Lower leg skin (tissue), 3 donors: ENCODE measurements at regions not wholly inside any gene's neighbourhood (a gene's known extent, or its start where the extent isn't known, plus 50 kb on each side); places are given as distances from the start of the nearest gene placed in this dataset.

Experiments
- POLR2A ChIP-seq, 2 donors: fragments of 450-650 bp; IDR thresholded peaks; one replicate each; pipeline ENCODE4 v1.6.1; 2016 to 2017; ENCODE audit warnings: antibody characterized with exemption in 2 of 2, mild to moderate bottlenecking in 1 of 2, moderate library complexity in 1 of 2
- TF ChIP-seq, protein P1 (sequence below), 3 donors: fragments of 450-650 bp; IDR thresholded peaks; one replicate each; pipeline ENCODE4 v1.5.1; 2016; ENCODE audit warnings: antibody characterized with exemption in 3 of 3, mild to moderate bottlenecking in 3 of 3, moderate library complexity in 2 of 3

- no peak for TF ChIP-seq POLR2A (IDR thresholded peaks at IDR 0.05)
- TF ChIP-seq, protein P1, sequence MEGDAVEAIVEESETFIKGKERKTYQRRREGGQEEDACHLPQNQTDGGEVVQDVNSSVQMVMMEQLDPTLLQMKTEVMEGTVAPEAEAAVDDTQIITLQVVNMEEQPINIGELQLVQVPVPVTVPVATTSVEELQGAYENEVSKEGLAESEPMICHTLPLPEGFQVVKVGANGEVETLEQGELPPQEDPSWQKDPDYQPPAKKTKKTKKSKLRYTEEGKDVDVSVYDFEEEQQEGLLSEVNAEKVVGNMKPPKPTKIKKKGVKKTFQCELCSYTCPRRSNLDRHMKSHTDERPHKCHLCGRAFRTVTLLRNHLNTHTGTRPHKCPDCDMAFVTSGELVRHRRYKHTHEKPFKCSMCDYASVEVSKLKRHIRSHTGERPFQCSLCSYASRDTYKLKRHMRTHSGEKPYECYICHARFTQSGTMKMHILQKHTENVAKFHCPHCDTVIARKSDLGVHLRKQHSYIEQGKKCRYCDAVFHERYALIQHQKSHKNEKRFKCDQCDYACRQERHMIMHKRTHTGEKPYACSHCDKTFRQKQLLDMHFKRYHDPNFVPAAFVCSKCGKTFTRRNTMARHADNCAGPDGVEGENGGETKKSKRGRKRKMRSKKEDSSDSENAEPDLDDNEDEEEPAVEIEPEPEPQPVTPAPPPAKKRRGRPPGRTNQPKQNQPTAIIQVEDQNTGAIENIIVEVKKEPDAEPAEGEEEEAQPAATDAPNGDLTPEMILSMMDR (IDR thresholded peaks at IDR 0.05): no peak
Observed at GRCh38 chr6:170025935-170026750, 264.7 kb downstream of the DLL1 start.
